HepG2 (cell line): ENCODE measurements at regions not wholly inside any gene's neighbourhood (a gene's known extent, or its start where the extent isn't known, plus 50 kb on each side); places are given as distances from the start of the nearest gene placed in this dataset.

Source experiments
- CTCF ChIP-seq: sonication (generic); formaldehyde crosslinking; IDR thresholded peaks from 2 replicates; pipeline ENCODE4 v1.5.0; 2020; ENCODE audit warnings: mild to moderate bottlenecking, missing genetic modification reagents, moderate library complexity
- POLR2A ChIP-seq, 2 experiments: IDR thresholded peaks; 2 replicates each; pipeline ENCODE4 v1.6.1; 2011; ENCODE audit warnings: low read depth in 2 of 2, low read length in 2 of 2, mild to moderate bottlenecking in 1 of 2, moderate library complexity in 1 of 2; ENCODE audit not compliant: insufficient read depth in 1 of 2
- ZHX2 ChIP-seq, 2 experiments: sonication (generic) in 1 of 2; formaldehyde crosslinking in 1 of 2; IDR thresholded peaks; 2 replicates each; pipeline versions ENCODE4 v1.6.1 to v1.9.0; 2014 to 2022; ENCODE audit warnings: antibody characterized with exemption in 1 of 2, borderline replicate concordance in 1 of 2, inconsistent platforms in 1 of 2, low read depth in 1 of 2, missing genetic modification reagents in 1 of 2
- TF ChIP-seq, protein P1 (sequence below): sonication (generic); formaldehyde crosslinking; IDR thresholded peaks from 2 replicates; pipeline ENCODE4 v1.5.1; 2020; ENCODE audit warnings: missing genetic modification reagents, mild to moderate bottlenecking, borderline replicate concordance

GRCh38 chr2:134011936-134012586 is 241.8 kb upstream of the MGAT5 start:
- TF ChIP-seq, protein P1, sequence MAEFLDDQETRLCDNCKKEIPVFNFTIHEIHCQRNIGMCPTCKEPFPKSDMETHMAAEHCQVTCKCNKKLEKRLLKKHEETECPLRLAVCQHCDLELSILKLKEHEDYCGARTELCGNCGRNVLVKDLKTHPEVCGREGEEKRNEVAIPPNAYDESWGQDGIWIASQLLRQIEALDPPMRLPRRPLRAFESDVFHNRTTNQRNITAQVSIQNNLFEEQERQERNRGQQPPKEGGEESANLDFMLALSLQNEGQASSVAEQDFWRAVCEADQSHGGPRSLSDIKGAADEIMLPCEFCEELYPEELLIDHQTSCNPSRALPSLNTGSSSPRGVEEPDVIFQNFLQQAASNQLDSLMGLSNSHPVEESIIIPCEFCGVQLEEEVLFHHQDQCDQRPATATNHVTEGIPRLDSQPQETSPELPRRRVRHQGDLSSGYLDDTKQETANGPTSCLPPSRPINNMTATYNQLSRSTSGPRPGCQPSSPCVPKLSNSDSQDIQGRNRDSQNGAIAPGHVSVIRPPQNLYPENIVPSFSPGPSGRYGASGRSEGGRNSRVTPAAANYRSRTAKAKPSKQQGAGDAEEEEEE (CRISPR knock-in tag), result no peak
- TF ChIP-seq ZHX2 (IDR thresholded peaks at IDR 0.05; ENCODE audit: low read depth) (no peak), ZHX2 (CRISPR knock-in tag; IDR thresholded peaks at IDR 0.05; ENCODE audit: borderline replicate concordance) (no peak), CTCF (CRISPR knock-in tag) (no peak), POLR2A (IDR thresholded peaks at IDR 0.05; ENCODE audit: insufficient read depth in 1 of 2, low read depth in 2 of 2, low read length in 2 of 2) (no peak)
